GM12872 (cell line): ENCODE measurements at regions not wholly inside any gene's neighbourhood (a gene's known extent, or its start where the extent isn't known, plus 50 kb on each side); places are given as distances from the start of the nearest gene placed in this dataset.

ENCODE experiments used
- TF ChIP-seq, protein P1 (sequence below): IDR thresholded peaks from 3 replicates; pipeline ENCODE4 v1.5.1; 2011; ENCODE audit warnings: low read depth, mild to moderate bottlenecking, low read length, moderate library complexity; ENCODE audit not compliant: insufficient read depth

DNA sequence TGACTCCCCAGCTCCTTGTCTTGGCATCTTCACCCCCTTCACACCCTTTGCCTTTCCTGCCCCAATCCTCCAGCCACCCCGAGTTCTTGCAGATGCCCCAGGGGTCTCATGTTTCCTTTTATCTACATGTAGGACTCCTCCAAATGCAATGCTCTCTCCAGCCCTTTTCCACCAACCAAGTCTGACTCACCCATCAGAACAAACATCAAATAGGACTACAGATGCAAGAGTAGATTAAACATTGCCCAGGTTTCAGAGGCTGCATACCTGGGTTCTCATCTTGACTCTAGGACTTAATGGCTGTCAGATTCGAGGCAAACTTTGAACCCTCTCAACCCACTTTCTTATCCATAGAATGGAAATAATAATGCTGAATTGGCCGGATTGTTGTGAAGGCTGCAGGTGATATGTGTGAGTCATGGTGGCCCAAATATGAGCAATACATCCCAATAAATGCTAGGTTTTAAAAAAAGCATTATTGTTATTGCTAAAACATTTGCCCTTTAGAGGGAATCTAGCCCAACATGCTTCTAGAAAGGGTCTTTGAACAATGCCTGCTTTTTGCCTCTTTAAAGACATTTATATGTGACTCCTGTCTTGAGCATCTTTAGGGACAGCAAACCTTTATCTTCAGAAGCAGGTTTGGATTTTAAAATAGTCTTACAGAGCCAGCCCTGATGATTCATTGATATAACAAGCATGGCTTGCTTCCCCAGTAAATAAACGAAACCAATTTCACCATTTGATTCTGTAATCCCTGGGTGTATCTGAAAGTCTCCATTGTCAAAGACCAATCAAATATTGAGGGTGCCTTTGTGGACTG lies 310.1 kb downstream of the FOXL1 start:
- TF ChIP-seq, protein P1, sequence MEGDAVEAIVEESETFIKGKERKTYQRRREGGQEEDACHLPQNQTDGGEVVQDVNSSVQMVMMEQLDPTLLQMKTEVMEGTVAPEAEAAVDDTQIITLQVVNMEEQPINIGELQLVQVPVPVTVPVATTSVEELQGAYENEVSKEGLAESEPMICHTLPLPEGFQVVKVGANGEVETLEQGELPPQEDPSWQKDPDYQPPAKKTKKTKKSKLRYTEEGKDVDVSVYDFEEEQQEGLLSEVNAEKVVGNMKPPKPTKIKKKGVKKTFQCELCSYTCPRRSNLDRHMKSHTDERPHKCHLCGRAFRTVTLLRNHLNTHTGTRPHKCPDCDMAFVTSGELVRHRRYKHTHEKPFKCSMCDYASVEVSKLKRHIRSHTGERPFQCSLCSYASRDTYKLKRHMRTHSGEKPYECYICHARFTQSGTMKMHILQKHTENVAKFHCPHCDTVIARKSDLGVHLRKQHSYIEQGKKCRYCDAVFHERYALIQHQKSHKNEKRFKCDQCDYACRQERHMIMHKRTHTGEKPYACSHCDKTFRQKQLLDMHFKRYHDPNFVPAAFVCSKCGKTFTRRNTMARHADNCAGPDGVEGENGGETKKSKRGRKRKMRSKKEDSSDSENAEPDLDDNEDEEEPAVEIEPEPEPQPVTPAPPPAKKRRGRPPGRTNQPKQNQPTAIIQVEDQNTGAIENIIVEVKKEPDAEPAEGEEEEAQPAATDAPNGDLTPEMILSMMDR = no peak

DNA sequence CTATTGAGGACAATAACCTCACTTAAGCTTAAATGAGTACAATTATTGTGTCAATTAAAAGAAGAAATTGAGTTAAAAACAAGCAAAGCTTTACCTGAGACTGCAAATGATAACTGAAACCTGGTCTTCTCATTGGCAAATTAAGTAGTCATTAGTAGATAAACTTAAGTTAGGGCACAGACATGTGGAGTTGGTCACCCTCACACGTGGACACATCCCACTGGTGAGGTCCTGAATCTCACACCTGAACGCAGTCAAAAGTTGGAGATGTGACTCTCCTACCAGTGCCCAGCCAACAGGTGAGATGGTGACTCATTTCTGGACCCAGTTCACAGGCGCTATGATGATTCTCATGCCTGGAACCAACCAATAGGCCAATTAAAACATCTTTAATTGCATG lies 311.6 kb downstream of the FOXL1 start:
- TF ChIP-seq, protein P1 = no peak

DNA sequence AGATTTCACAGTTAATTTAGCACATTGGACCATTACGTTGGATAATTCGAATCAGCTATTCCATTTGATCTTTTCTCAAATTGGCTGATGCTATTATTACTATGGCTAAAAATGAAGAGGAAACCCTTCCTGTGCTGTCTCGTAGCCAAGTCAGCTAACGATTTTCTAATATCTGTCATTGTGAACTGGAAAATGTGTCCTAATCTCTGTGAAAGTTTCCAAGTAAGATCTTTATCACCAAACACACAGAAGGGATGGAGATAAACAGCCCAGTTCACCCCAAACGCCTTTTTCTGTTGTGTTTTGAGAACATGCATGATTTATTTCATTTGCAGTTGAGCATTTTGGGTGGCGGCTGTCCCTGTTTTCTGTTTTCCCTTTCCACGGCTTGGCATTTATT lies 312.8 kb downstream of the FOXL1 start:
- TF ChIP-seq, protein P1 = no peak

DNA sequence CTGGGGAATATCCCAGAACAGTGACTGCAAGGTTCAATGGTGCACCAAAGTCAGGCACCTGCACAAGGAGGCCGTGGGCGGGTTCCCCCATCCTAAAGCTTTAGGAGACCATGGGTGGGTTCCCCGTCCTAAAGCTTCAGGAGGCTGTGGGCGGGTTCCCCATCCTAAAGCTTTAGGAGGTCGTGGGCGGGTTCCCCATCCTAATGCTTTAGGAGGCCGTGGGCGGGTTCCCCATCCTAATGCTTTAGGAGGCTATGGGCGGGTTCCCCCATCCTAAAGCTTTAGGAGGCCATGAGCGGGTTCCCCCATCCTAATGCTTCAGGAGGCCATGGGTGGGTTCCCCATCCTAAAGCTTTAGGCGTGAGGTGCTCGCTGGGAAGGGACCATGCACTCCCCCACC lies 313.3 kb downstream of the FOXL1 start:
- TF ChIP-seq, protein P1 = no peak

DNA sequence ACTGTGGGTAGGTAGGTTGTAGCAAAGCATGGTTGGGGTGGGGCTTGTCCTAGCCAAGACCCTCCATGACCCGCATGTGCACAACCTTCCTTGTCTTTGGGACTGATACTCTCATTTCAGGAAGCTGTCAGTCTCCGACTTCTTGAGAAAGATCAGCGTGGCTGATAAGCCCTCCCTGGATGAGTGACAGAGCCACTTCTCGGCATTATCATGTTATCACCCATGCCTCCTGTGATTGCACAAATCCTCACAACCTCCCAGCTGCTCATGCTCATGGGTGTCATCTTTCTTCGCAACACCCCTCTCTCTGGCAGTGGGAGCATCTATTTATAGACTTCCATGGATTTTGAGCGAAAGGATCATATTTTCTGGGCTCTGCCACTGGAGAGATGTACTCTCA lies 314.2 kb downstream of the FOXL1 start:
- TF ChIP-seq, protein P1 = no peak

DNA sequence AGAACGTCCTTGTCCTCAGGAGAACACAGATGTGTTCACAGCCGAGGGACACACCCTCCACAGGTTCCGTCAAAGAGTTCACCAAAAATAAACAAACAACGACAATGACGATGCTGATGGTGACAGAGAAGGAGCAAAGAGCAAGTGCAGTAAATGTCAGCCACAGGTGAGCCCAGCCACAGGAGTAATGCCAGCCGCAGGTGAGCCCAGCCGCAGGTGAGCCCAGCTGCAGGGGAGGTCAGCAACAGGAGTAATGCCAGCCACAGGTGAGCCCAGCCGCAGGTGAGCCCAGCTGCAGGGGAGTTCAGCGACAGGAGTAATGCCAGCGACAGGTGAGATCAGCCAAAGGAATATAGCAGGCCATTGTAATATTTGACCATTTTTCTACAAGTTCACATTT lies 315.2 kb downstream of the FOXL1 start:
- TF ChIP-seq, protein P1 = no peak

DNA sequence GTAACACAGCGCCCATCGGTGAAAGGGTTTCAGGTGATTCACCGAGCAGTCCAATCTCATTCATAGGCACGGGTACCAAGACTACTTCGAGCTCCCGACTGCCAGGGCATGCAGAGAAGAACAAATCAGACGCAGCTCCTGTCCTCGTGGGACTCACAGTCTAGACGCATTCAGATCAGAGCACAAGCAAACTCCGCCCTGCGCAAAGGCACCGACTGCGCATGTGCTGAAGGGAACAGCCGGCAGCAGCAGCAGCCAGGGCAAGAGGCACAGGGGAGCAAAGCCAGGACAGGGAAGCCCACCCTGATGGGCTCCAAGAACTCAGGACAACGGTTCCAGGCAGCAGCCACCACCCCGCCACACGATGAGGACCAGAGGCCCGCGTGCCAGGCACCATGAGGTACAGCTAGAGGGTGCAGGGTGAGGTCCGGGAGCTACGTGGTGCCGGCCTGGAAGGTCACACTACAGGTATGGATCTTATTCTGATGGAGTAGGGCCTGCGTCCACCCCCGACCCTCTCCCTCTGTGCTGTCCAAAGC lies 315.7 kb downstream of the FOXL1 start:
- TF ChIP-seq, protein P1 = no peak
